Ammon's horn (tissue), 1 donor: ENCODE measurements at regions not wholly inside any gene's neighbourhood (a gene's known extent, or its start where the extent isn't known, plus 50 kb on each side); places are given as distances from the start of the nearest gene placed in this dataset.
"Not testable (repeated sequence)": the region's sequence is repeated elsewhere in the genome, so short reads cannot be mapped to it uniquely, and the experiment has no call there.

Experiments
- DNase-seq: peaks from one replicate; pipeline ENCODE4 v3.0.0-alpha.2; 2016; ENCODE audit warnings: low spot score

GRCh38 chr3:153029350-153029749 lies 132.7 kb upstream of the RAP2B start:
- no peak for DNase-seq

- DNase-seq, result no peak
Observed at GRCh38 chr3:153032891-153033290, 129.1 kb upstream of the RAP2B start.

DNA sequence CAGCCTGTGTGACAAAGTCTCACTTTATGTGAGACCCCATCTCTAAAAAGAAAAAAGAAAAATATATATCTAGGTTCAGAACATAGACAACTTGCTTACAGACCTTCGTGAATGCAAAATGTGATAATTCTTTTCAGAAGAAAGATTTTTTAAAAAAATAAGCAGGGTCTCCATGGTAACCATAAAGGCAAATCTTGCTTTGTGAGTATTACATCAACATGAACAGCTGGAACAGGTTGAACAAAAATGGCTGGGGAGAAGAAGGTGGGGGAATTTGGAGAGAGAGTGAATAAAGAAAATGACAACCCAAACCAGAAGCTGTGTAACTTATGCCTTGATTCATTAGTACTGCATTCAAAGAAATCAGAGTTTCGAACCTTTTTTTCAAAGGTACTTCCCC lies 125.2 kb upstream of the RAP2B start:
- DNase-seq, result no peak

- DNase-seq, result no peak
Observed at GRCh38 chr3:153038367-153038766, 123.7 kb upstream of the RAP2B start.

GRCh38 chr3:153038779-153039178 lies 123.2 kb upstream of the RAP2B start:
- DNase-seq, result no peak

DNA sequence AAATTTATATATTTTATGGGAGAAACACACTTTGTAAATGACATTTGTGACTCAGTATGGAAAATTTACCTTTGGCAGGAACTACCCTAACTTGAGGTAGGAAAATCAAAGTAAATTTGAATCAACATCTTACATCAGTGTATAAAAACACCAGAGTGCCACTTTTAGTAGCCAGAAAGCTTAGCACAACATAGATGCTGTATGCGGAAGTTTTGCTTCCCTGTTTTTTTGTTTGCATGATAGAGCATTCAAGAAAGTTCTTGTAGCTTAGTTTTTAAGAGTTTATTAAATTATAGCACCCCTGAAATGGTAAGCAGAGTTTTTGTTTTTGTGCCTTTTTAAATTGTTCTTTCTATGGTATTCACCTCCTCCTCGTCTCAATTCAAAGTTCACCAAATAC lies 120.8 kb upstream of the RAP2B start:
- no peak for DNase-seq

GRCh38 chr3:153042088-153042487 lies 119.9 kb upstream of the RAP2B start:
- DNase-seq, result no peak

DNA sequence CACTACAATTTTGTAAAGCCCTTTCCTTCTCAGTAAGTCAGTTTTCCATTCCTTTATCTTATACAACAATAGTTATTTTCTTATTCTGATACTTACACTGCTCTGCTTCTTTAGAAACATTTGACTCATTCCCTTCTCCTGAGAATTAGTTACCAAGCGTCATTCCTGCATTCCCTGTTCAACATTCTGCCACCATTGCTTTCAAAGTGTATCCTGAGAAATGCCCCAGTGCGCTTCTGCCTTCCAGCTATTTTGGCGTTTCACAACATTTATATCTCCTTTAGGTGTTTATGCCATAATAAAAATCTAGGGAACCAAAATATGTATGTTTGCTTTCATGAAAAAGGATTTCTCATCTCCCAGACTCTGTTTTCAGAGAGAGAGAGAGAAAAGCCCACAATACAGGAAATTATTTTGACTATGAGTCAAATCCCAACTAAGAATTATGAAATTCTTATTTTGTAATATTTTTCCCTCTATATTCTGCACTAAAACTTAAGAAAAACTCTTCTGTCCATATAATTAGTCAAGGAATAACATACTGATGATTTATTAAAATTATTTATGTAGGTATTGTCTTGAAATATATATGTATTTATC lies 118.2 kb upstream of the RAP2B start:
- DNase-seq, result no peak

DNA sequence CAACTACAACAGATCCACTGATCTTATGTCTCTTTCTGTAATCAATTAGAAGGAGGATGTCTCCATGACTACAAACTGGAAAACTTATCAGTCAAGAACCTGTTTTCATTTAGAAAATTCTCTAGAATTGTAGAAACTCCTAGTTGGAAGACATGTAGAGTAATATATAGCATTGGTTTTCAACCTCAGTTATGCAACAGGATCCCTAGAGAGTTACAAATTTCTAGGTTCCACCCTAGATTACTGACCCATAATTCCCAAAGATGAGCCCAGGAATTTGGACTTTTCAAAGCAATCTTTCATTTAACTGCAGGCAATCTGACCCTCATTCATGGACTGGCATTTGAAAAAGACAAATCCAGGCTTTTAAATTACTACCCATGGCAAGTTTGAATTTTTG lies 116.9 kb upstream of the RAP2B start:
- no peak for DNase-seq

GRCh38 chr3:153050978-153051377 lies 111.0 kb upstream of the RAP2B start:
- DNase-seq, result no peak

DNA sequence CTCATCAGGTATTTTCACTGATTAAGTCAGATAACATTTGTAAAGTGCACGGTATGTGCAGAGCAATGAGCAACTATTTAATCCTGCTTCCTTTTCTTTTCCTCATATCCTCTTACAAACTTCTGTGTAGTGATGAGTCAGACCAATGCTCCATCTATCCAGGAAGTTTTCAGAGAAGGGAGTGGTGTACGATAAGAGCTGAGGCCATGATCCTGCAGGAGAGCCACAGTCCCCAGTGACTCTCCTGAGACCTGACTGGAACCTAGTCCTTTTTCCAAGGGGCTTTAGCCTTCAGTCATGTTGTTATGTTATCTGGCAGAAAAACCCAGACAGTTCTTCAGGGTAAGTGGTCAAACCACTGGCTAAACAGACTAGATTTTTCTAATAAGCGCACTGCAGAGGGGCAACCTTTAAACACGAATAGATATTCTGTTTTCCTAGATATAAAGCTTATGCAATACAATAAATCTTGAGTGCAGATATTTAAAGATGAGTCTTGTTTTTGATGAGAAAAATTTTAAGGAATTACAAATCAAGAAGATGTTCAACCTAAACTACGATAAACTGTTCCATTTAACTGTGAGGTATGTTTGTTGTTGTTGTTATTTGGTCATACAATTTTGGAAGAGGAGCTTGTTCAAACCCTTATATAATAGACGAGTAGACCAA lies 110.5 kb upstream of the RAP2B start:
- DNase-seq, result no peak

DNA sequence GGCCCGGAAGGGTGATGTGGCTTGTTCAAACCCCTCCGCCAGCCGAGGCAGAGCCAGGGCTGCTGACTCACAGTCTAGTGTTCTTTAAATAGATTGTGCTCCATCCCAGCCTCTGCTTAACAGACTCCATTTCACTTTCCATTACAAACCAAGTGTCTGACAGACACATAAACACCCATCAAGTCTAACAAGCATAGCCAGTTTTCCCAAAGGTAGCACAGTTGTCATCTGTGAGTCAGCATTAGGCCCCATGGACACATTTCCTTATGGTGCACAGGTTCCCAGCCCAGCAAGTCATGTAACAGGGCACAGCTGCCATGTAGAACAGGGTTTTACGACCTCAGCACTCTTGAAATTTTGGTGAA lies 109.9 kb upstream of the RAP2B start:
- peak; percentile 15 for DNase-seq

GRCh38 chr3:153055217-153055616 lies 106.8 kb upstream of the RAP2B start:
- DNase-seq, result no peak

GRCh38 chr3:153055779-153056178 lies 106.2 kb upstream of the RAP2B start:
- no peak for DNase-seq

DNA sequence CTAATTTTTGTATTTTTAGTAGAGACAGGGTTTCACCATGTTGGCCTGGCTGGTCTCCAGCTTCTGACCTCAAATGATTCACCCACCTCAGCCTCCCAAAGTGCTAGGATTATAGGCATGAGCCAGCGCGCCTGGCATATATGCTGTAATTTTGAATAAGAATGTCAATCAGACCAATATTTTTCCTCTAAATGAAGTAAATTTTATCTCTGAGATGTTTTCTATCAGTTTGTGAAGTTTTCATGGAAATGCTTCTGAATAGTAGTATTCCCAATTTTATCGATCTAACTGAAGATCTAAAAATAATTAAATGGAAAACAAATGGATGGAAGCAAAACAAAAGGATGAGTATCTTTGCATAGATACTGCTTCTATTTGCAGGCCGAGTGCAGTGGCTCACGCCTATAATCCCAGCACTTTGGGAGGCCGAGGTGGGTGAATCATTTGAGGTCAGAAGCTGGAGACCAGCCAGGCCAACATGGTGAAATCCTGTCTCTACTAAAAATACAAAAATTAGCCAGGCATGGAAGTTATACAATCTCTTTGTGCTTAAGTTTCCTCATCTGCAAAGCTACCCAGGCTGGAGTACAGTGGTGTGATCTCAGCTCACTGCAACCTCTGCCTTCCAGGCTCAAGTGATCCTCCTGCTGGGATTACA lies 103.9 kb upstream of the RAP2B start:
- not testable (repeated sequence) for DNase-seq

DNA sequence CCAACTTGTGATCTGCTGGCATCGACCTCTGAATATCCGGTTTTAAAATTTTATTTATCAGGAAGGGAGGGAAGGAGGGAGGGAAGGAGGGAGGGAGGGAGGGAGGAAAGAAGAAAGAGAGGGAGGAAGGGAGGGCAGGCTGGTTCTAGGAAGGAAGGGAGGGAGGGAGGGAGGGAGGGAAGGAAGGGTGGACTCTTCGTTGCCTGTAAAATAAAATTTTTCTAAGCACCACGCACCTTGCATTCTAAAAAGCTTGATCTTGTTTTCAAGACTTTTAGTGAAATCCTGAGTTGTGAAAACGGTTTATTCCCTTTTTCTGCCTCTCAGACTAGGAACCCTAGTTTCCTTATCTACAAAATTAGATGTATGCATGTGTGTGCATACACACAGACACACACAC lies 101.7 kb upstream of the RAP2B start:
- no peak for DNase-seq

GRCh38 chr3:153061938-153062528 lies 100.0 kb upstream of the RAP2B start:
- no peak for DNase-seq

DNA sequence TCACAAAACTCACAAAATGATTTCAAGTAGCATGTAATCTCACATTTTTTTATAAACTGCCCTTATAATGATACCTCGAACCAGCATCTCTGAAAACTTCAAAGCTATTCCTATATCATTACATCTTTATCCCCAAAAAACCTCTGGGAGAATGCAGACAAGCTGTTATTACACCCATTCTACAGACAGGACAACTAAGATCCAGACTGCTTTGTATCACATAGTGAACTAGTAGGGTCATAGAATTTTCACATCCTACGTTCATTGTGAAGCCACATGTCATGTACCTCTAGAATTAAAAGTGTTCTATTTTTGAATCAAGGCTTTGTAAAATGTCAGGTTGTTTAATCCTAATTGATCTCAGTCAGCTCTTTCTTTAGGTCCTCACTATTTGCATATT lies 98.7 kb upstream of the RAP2B start:
- no peak for DNase-seq

DNA sequence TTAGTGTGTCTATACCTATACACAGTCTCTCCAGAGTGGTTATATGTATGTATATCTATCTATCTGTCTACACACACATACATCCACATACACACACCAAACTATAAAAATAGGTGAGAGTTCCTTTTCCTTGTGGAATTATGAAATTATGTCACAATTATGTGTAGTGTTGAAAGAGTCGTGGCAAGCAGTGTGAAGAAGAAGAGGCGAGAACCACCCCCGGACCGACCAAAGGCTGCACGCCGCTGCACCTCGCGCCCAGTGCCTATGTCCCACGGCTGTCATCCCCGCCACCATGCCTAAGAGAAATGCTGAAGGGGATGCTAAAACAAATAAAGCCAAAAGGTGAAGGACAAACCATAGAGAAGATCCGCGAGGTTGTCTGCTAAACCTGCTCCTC lies 95.0 kb upstream of the RAP2B start:
- no peak for DNase-seq

DNA sequence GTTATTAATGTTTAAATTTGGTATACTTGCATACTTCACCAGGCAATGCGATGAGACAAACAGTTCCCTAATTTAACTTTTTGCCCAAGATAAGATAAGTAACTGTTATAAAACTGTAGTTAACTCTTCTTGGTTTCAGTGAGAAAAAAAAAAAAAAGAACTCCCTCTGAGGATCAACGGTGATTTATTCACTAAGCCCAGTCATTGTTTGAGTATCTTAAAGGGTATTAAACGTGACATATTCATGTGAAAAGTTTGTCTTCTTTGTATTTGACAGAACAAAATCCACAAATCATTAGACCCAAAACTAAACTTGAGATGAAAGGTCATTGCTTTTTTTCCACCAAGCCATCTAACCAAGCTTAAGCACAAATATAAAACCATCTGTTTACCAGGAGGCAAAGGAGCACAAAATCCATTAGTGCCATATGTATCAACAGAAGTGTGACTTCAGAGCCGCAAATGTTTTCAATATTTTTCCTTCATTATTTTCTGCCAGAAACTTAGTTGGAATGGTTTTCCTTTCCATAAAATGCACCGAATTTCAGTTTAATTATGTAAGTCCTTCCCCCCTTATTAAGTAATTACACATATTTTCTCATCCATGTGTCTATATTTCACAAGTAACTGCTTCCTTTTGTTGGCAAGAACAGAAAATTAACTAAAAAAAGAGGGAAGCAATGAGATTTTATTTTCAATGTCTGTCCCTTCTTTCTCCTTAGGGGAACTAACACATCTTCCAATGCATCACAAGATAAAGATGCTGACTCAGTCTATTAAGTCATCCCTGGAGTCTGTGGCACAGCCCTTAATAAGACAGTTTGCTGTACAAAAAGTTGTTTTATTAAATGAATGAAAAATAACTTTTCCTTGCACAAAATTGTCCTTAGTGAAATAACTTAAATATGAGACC lies 92.2 kb upstream of the RAP2B start:
- no peak for DNase-seq

DNA sequence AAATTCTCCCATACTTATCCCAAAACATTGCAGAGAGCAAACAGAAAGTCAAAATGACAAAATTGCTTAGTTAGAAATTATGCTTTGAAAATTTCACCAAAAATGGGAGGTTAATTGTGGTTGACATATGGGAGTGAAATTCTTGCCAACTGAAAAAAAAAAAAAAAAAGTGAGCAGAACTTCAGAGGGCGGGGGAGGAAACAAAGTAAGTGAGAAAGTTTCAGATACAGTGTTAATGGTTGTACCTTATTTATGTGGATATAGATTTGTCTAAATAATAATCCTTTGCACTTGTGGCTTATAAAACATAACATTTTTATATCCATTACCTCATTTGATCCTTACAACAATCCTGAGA lies 91.5 kb upstream of the RAP2B start:
- no peak for DNase-seq

- no peak for DNase-seq
Observed at GRCh38 chr3:153072382-153072781, 89.6 kb upstream of the RAP2B start.
